ENCODE measurements at regions not wholly inside any gene's neighbourhood (a gene's known extent, or its start where the extent isn't known, plus 50 kb on each side); places are given as distances from the start of the nearest gene placed in this dataset.

GRCh38 chr18:7482342-7482741 is 84.8 kb upstream of the PTPRM start:
- DNase-seq (ENCODE audit: low read depth in 3 of 3) = no peak

- DNase-seq (ENCODE audit: low read depth in 3 of 3) = no peak
These were observed 81.5 kb upstream of the PTPRM start for GRCh38 chr18:7485616-7486015.

- no peak for DNase-seq (ENCODE audit: low read depth in 3 of 3)
These were observed 78.5 kb upstream of the PTPRM start for GRCh38 chr18:7488571-7488970.

- DNase-seq (ENCODE audit: low read depth in 3 of 3) = no peak
These were observed 77.0 kb upstream of the PTPRM start for GRCh38 chr18:7490104-7490503.

- no peak for DNase-seq (ENCODE audit: low read depth in 3 of 3)
These were observed 74.7 kb upstream of the PTPRM start for GRCh38 chr18:7492385-7492784.

- DNase-seq (ENCODE audit: low read depth in 3 of 3) = no peak
These were observed 70.0 kb upstream of the PTPRM start for GRCh38 chr18:7497081-7497480.

- no peak for DNase-seq (ENCODE audit: low read depth in 3 of 3)
These were observed 56.0 kb upstream of the PTPRM start for GRCh38 chr18:7511106-7511505.

- no peak for DNase-seq (ENCODE audit: low read depth in 3 of 3)
These were observed 54.8 kb upstream of the PTPRM start for GRCh38 chr18:7512348-7512747.

- DNase-seq (ENCODE audit: low read depth in 3 of 3) = no peak
These were observed 54.1 kb upstream of the PTPRM start for GRCh38 chr18:7512990-7513389.

- DNase-seq (ENCODE audit: low read depth in 3 of 3) = no peak
These were observed 52.2 kb upstream of the PTPRM start for GRCh38 chr18:7514796-7515440.

GRCh38 chr18:7516266-7517117 is 50.6 kb upstream of the PTPRM start:
- no peak for DNase-seq (ENCODE audit: low read depth in 3 of 3)

All from stimulated activated CD4-positive, alpha-beta T cell treated with anti-CD3 and anti-CD28 coated beads, TNF-alpha, amount 100 ng/mL, for 48 hours (primary cell).